ENCODE measurements at regions not wholly inside any gene's neighbourhood (a gene's known extent, or its start where the extent isn't known, plus 50 kb on each side); places are given as distances from the start of the nearest gene placed in this dataset.

- DNase-seq (ENCODE audit: low read depth), result no peak
- CTCF ChIA-PET, result interaction anchor here (0.9 to 1.1 kb wide), 2 partner anchors 18 to 97 kb away, joined by 3 to 5 read pairs; no protein-coding TSS in a partner anchor
- POLR2A ChIA-PET, result no interaction called here
- no peaks in the 10 kb centered on the region for H3K27me3 ChIP-seq (ENCODE audit: control insufficient read depth, insufficient read depth, low read length)
- no peak overlapping the region for H3K4me3 ChIP-seq (ENCODE audit: low read depth, low read length)
- TF ChIP-seq CTCF (IDR thresholded peaks at IDR 0.05; ENCODE audit: insufficient read depth, low read depth, low read length), result no peak
- no peaks in the 10 kb centered on the region for H3K36me3 ChIP-seq (ENCODE audit: control insufficient read depth, insufficient read depth, low read length)
These were observed 95.9 kb downstream of the MACIR start for GRCh38 chr5:103354446-103354845.

GRCh38 chr5:103353581-103353980 is 95.0 kb downstream of the MACIR start:
- ChIA-PET CTCF (no interaction called here), POLR2A (no interaction called here)
- TF ChIP-seq CTCF (IDR thresholded peaks at IDR 0.05; ENCODE audit: insufficient read depth, low read depth, low read length), result no peak
- DNase-seq (ENCODE audit: low read depth), result no peak
- Histone ChIP-seq H3K4me3 (ENCODE audit: low read depth, low read length) (no peak overlapping the region), H3K27me3 (ENCODE audit: control insufficient read depth, insufficient read depth, low read length) (no peaks in the 10 kb centered on the region), H3K36me3 (ENCODE audit: control insufficient read depth, insufficient read depth, low read length) (no peaks in the 10 kb centered on the region)

GRCh38 chr5:103347716-103348423 is 89.3 kb downstream of the MACIR start:
- Histone ChIP-seq H3K4me3 (ENCODE audit: low read depth, low read length) (no peak overlapping the region), H3K27me3 (ENCODE audit: control insufficient read depth, insufficient read depth, low read length) (no peaks in the 10 kb centered on the region), H3K36me3 (ENCODE audit: control insufficient read depth, insufficient read depth, low read length) (no peaks in the 10 kb centered on the region)
- ChIA-PET CTCF (interaction anchor here (0.7 to 1.2 kb wide), 2 partner anchors 11 to 90 kb away, joined by 3 read pairs; partner anchors contain the start of gene MACIR), POLR2A (no interaction called here)
- DNase-seq (ENCODE audit: low read depth), result no peak
- no peak for TF ChIP-seq CTCF (IDR thresholded peaks at IDR 0.05; ENCODE audit: insufficient read depth, low read depth, low read length)

- ChIA-PET POLR2A (no interaction called here), CTCF (interaction anchor here (0.6 kb wide), 1 partner anchor 39 kb away, joined by 3 read pairs; no protein-coding TSS in a partner anchor)
- no peaks in the 10 kb centered on the region for H3K27me3 ChIP-seq (ENCODE audit: control insufficient read depth, insufficient read depth, low read length)
- TF ChIP-seq CTCF (IDR thresholded peaks at IDR 0.05; ENCODE audit: insufficient read depth, low read depth, low read length), result no peak
- H3K36me3 ChIP-seq (ENCODE audit: control insufficient read depth, insufficient read depth, low read length), result no peaks in the 10 kb centered on the region
- H3K4me3 ChIP-seq (ENCODE audit: low read depth, low read length), result no peak overlapping the region
- no peak for DNase-seq (ENCODE audit: low read depth)
These were observed 87.7 kb downstream of the MACIR start for GRCh38 chr5:103346162-103346748.

- ChIA-PET POLR2A (no interaction called here), CTCF (interaction anchor here (0.9 kb wide), 1 partner anchor 131 kb away, joined by 3 read pairs; no protein-coding TSS in a partner anchor)
- Histone ChIP-seq H3K4me3 (ENCODE audit: low read depth, low read length) (no peak overlapping the region), H3K27me3 (ENCODE audit: control insufficient read depth, insufficient read depth, low read length) (no peaks in the 10 kb centered on the region), H3K36me3 (ENCODE audit: control insufficient read depth, insufficient read depth, low read length) (no peaks in the 10 kb centered on the region)
- no peak for TF ChIP-seq CTCF (IDR thresholded peaks at IDR 0.05; ENCODE audit: insufficient read depth, low read depth, low read length)
- no peak for DNase-seq (ENCODE audit: low read depth)
These were observed 86.9 kb downstream of the MACIR start for GRCh38 chr5:103345461-103345860.

Data from BJ (cell line).